ENCODE measurements at regions not wholly inside any gene's neighbourhood (a gene's known extent, or its start where the extent isn't known, plus 50 kb on each side); places are given as distances from the start of the nearest gene placed in this dataset.

DNA sequence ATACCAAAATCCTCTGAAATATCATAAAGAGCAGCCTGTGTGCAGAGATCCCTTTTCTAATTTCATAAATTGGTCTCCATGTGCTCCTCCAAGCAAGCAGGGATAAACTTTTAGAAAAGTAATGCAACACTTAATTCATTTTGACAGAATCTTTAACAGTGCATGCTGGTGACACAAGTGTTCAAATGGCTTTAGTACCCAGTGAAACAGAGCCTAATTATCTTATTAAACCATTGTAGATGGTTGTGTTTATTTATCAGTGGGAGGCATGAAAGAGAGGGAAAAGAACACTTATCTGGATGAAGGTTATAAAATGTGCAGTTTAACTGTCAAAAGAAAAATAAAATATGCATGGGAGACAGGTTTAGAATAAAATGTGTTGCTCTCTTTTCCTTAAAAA, 945.0 kb upstream of the PCDH20 start:
- TF ChIP-seq, protein P1, sequence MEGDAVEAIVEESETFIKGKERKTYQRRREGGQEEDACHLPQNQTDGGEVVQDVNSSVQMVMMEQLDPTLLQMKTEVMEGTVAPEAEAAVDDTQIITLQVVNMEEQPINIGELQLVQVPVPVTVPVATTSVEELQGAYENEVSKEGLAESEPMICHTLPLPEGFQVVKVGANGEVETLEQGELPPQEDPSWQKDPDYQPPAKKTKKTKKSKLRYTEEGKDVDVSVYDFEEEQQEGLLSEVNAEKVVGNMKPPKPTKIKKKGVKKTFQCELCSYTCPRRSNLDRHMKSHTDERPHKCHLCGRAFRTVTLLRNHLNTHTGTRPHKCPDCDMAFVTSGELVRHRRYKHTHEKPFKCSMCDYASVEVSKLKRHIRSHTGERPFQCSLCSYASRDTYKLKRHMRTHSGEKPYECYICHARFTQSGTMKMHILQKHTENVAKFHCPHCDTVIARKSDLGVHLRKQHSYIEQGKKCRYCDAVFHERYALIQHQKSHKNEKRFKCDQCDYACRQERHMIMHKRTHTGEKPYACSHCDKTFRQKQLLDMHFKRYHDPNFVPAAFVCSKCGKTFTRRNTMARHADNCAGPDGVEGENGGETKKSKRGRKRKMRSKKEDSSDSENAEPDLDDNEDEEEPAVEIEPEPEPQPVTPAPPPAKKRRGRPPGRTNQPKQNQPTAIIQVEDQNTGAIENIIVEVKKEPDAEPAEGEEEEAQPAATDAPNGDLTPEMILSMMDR (IDR thresholded peaks at IDR 0.05; ENCODE audit: low read depth, low read length) = no peak
- no peak for TF ChIP-seq EZH2phosphoT487 (IDR thresholded peaks at IDR 0.05; ENCODE audit: low read depth)
